HCT116 (cell line): ENCODE measurements at regions not wholly inside any gene's neighbourhood (a gene's known extent, or its start where the extent isn't known, plus 50 kb on each side); places are given as distances from the start of the nearest gene placed in this dataset.

Experiments
- EZH2 ChIP-seq: fragments of 200-600 bp; sonication (generic); IDR thresholded peaks from 2 replicates; pipeline ENCODE4 v1.6.1; 2017; ENCODE audit warnings: antibody characterized with exemption, mixed run types
- EZH2phosphoT487 ChIP-seq: fragments of 200-600 bp; IDR thresholded peaks from 2 replicates; pipeline ENCODE4 v1.6.1; 2018; ENCODE audit warnings: antibody characterized with exemption, borderline replicate concordance
- POLR2A ChIP-seq: IDR thresholded peaks from 2 replicates; pipeline ENCODE4 v1.7.0; 2011; ENCODE audit warnings: borderline replicate concordance; ENCODE audit not compliant: insufficient read depth, insufficient read length; ENCODE audit errors: extremely low read depth
- POLR2AphosphoS5 ChIP-seq: IDR thresholded peaks from 2 replicates; pipeline ENCODE4 v1.6.1; 2011; ENCODE audit warnings: mild to moderate bottlenecking, low read depth, low read length, moderate library complexity
- RAD21 ChIP-seq: IDR thresholded peaks from 2 replicates; pipeline ENCODE4 v1.6.1; 2012; ENCODE audit warnings: low read depth, mild to moderate bottlenecking
- SRF ChIP-seq: IDR thresholded peaks from 2 replicates; pipeline ENCODE4 v1.6.1; 2012; ENCODE audit warnings: low read depth
- TCF7L2 ChIP-seq: IDR thresholded peaks from 2 replicates; pipeline ENCODE4 v1.7.0; 2011; ENCODE audit warnings: borderline replicate concordance, inconsistent platforms; ENCODE audit not compliant: insufficient read depth, insufficient read length; ENCODE audit errors: extremely low read depth
- ZNF274 ChIP-seq: fragments of 200-500 bp; sonication (Bioruptor generic); IDR thresholded peaks from 2 replicates; pipeline ENCODE4 v1.6.1; 2014; ENCODE audit warnings: mild to moderate bottlenecking, low read depth, low read length, inconsistent platforms
- TF ChIP-seq, protein P1 (sequence below), 3 experiments: fragments of 200-600 bp in 1 of 3; sonication (generic) in 1 of 3; IDR thresholded peaks in 2 of 3; conservative IDR thresholded peaks in 1 of 3; 2 replicates each; pipeline ENCODE4 v1.5.1; 2012 to 2017; ENCODE audit warnings: low read depth in 2 of 3, low read length in 2 of 3, antibody characterized with exemption in 1 of 3, borderline replicate concordance in 1 of 3, control low read depth in 1 of 3, mild to moderate bottlenecking in 1 of 3, mixed read lengths in 1 of 3, mixed run types in 1 of 3, moderate library complexity in 1 of 3; ENCODE audit not compliant: insufficient read depth in 1 of 3
- TF ChIP-seq, protein P2 (sequence below): IDR thresholded peaks from 2 replicates; pipeline ENCODE4 v1.6.1; 2012
- TF ChIP-seq, protein P3 (sequence below): IDR thresholded peaks from 2 replicates; pipeline ENCODE4 v1.6.1; 2012; ENCODE audit warnings: low read depth
- TF ChIP-seq, protein P4 (sequence below): IDR thresholded peaks from 2 replicates; pipeline ENCODE4 v1.6.1; 2012

- TF ChIP-seq RAD21: no peak
- TF ChIP-seq, protein P1, sequence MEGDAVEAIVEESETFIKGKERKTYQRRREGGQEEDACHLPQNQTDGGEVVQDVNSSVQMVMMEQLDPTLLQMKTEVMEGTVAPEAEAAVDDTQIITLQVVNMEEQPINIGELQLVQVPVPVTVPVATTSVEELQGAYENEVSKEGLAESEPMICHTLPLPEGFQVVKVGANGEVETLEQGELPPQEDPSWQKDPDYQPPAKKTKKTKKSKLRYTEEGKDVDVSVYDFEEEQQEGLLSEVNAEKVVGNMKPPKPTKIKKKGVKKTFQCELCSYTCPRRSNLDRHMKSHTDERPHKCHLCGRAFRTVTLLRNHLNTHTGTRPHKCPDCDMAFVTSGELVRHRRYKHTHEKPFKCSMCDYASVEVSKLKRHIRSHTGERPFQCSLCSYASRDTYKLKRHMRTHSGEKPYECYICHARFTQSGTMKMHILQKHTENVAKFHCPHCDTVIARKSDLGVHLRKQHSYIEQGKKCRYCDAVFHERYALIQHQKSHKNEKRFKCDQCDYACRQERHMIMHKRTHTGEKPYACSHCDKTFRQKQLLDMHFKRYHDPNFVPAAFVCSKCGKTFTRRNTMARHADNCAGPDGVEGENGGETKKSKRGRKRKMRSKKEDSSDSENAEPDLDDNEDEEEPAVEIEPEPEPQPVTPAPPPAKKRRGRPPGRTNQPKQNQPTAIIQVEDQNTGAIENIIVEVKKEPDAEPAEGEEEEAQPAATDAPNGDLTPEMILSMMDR (IDR thresholded peaks at IDR 0.05 in 2 of 3, conservative IDR thresholded peaks at IDR 0.05 in 1 of 3; ENCODE audit: borderline replicate concordance in 1 of 3, insufficient read depth in 1 of 3, low read depth in 2 of 3, low read length in 2 of 3): no peak
- no peak for TF ChIP-seq POLR2A
- TF ChIP-seq EZH2: no peak
- no peak for TF ChIP-seq ZNF274
- TF ChIP-seq, protein P2, sequence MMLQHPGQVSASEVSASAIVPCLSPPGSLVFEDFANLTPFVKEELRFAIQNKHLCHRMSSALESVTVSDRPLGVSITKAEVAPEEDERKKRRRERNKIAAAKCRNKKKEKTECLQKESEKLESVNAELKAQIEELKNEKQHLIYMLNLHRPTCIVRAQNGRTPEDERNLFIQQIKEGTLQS: no peak
- TF ChIP-seq EZH2phosphoT487: no peak
- TF ChIP-seq, protein P3, sequence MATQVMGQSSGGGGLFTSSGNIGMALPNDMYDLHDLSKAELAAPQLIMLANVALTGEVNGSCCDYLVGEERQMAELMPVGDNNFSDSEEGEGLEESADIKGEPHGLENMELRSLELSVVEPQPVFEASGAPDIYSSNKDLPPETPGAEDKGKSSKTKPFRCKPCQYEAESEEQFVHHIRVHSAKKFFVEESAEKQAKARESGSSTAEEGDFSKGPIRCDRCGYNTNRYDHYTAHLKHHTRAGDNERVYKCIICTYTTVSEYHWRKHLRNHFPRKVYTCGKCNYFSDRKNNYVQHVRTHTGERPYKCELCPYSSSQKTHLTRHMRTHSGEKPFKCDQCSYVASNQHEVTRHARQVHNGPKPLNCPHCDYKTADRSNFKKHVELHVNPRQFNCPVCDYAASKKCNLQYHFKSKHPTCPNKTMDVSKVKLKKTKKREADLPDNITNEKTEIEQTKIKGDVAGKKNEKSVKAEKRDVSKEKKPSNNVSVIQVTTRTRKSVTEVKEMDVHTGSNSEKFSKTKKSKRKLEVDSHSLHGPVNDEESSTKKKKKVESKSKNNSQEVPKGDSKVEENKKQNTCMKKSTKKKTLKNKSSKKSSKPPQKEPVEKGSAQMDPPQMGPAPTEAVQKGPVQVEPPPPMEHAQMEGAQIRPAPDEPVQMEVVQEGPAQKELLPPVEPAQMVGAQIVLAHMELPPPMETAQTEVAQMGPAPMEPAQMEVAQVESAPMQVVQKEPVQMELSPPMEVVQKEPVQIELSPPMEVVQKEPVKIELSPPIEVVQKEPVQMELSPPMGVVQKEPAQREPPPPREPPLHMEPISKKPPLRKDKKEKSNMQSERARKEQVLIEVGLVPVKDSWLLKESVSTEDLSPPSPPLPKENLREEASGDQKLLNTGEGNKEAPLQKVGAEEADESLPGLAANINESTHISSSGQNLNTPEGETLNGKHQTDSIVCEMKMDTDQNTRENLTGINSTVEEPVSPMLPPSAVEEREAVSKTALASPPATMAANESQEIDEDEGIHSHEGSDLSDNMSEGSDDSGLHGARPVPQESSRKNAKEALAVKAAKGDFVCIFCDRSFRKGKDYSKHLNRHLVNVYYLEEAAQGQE: no peak
- TF ChIP-seq TCF7L2: no peak
- TF ChIP-seq, protein P4, sequence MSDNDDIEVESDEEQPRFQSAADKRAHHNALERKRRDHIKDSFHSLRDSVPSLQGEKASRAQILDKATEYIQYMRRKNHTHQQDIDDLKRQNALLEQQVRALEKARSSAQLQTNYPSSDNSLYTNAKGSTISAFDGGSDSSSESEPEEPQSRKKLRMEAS: no peak
- TF ChIP-seq SRF: no peak
- no peak for TF ChIP-seq POLR2AphosphoS5
These were observed 429.7 kb downstream of the CDH10 start for GRCh38 chr5:24215114-24215513.
